G401 (cell line): ENCODE measurements at regions not wholly inside any gene's neighbourhood (a gene's known extent, or its start where the extent isn't known, plus 50 kb on each side); places are given as distances from the start of the nearest gene placed in this dataset.

Experiments
- DNase-seq: peaks from one replicate; pipeline ENCODE4 v3.0.0-alpha.2; 2015; ENCODE audit warnings: low spot score
- in situ Hi-C: cut with HindIII; loops from 2 replicates; pipeline ENCODE4 v1.10.0; 2016; ENCODE audit warnings: low sequenced_read_pairs, mixed read lengths

- DNase-seq = no peak
- in situ Hi-C loops = loop anchor here (25.0 kb wide), 1 partner anchor 235 kb away; no protein-coding TSS in a partner anchor
Observed at GRCh38 chr11:45347348-45348082, 61.4 kb upstream of the SYT13 start.

GRCh38 chr11:45345491-45345890, 59.4 kb upstream of the SYT13 start:
- in situ Hi-C loops = loop anchor here (25.0 kb wide), 1 partner anchor 233 kb away; no protein-coding TSS in a partner anchor
- no peak for DNase-seq

- no peak for DNase-seq
- in situ Hi-C loops = loop anchor here (25.0 kb wide), 1 partner anchor 232 kb away; no protein-coding TSS in a partner anchor
Observed at GRCh38 chr11:45344028-45344427, 57.9 kb upstream of the SYT13 start.

GRCh38 chr11:45343444-45343843, 57.3 kb upstream of the SYT13 start:
- no peak for DNase-seq
- in situ Hi-C loops = loop anchor here (25.0 kb wide), 1 partner anchor 231 kb away; no protein-coding TSS in a partner anchor

GRCh38 chr11:45341372-45341771, 55.2 kb upstream of the SYT13 start:
- no peak for DNase-seq
- in situ Hi-C loops = loop anchor here (25.0 kb wide), 1 partner anchor 229 kb away; no protein-coding TSS in a partner anchor

- in situ Hi-C loops = loop anchor here (25.0 kb wide), 1 partner anchor 228 kb away; no protein-coding TSS in a partner anchor
- peak; percentile 85 for DNase-seq
Observed at GRCh38 chr11:45339729-45340519, 53.8 kb upstream of the SYT13 start.

- in situ Hi-C loops = loop anchor here (25.0 kb wide), 1 partner anchor 225 kb away; no protein-coding TSS in a partner anchor
- DNase-seq = no peak
Observed at GRCh38 chr11:45337583-45338360, 51.6 kb upstream of the SYT13 start.

- in situ Hi-C loops = loop anchor here (25.0 kb wide), 1 partner anchor 224 kb away; no protein-coding TSS in a partner anchor
- DNase-seq = no peak
Observed at GRCh38 chr11:45336136-45336535, 50.0 kb upstream of the SYT13 start.
